DND-41 (cell line): ENCODE measurements at regions not wholly inside any gene's neighbourhood (a gene's known extent, or its start where the extent isn't known, plus 50 kb on each side); places are given as distances from the start of the nearest gene placed in this dataset.

ENCODE experiments used
- CTCF ChIP-seq: IDR thresholded peaks from 2 replicates; pipeline ENCODE4 v1.5.1; 2012; ENCODE audit warnings: borderline replicate concordance, low read length, moderate library complexity, mild to moderate bottlenecking; ENCODE audit not compliant: poor library complexity, severe bottlenecking; ENCODE audit errors: extremely low read depth
- EZH2 ChIP-seq: IDR thresholded peaks from 3 replicates; pipeline ENCODE4 v1.6.1; 2012; ENCODE audit warnings: borderline replicate concordance, low read depth, mild to moderate bottlenecking, moderate library complexity, low read length, inconsistent platforms; ENCODE audit not compliant: severe bottlenecking

- TF ChIP-seq CTCF (no peak), EZH2 (no peak)
These were observed 274.6 kb upstream of the TBL1XR1 start for GRCh38 chr3:177471733-177472480.
